ENCODE measurements at regions not wholly inside any gene's neighbourhood (a gene's known extent, or its start where the extent isn't known, plus 50 kb on each side); places are given as distances from the start of the nearest gene placed in this dataset.

DNA sequence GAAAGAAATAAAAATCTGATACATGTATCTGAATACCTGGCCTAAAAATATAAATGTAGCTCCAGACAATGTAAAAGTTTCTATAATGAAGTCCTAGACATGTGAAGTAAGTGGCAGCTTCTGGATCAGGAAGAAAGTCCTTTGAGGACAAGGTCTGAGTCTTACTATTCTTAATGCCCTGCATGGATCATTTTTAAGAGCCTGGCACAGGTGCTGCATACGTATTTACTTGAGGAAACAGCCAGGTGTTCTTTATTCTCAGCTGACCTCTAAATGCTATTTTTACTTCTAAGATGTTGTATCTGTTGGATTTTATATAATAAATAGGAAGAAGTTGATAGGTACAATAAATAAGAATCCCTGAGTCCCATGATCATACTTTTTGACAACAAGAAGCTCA lies 750.0 kb upstream of the LUZP2 start:
- no peak for FAIRE-seq

DNA sequence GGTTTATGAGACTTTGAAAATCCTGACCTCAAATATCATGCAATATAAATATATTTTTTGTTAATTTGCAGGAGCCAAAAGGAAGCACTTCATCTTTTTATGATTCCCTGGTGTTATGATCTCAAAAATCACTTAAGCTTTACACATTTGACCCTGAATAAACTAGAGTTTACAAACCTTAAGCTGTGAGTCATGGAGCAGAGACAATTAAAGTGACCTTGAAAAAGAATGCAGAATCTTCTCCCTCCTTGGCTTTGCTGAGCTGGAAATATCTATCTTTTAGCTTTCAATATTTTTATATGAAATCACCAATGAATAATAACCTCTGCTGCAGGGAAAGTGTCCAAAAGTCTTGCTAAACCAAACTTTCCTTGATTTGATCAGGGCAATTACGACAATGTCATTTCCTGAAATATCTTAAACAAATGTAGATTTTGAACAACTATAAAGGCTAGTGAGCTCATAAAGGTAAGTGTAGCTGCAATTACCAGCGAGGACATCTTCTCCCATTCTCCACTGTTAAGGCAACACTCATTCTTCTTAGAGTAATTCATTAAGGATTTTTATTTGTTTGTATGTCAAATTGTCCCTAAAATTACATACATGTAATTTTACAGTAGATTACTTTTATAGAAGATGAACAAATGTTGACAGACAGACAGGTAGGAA lies 747.0 kb upstream of the LUZP2 start:
- no peak for DNase-seq (ENCODE audit: insufficient read length, low spot score)
- no peak for FAIRE-seq
- TF ChIP-seq POLR2AphosphoS5 (IDR thresholded peaks at IDR 0.05; ENCODE audit: low read depth, low read length) (no peak), PAX5 (IDR thresholded peaks at IDR 0.05; ENCODE audit: insufficient read depth, low read length, severe bottlenecking) (no peak), TAF1 (IDR thresholded peaks at IDR 0.05; ENCODE audit: low read depth, low read length) (no peak)

More for the DNA sequence above, 750.0 kb upstream of the LUZP2 start:
- no peak for DNase-seq (ENCODE audit: insufficient read length, low spot score)
- TF ChIP-seq PAX5 (IDR thresholded peaks at IDR 0.05; ENCODE audit: insufficient read depth, low read length, severe bottlenecking) (no peak), POLR2AphosphoS5 (IDR thresholded peaks at IDR 0.05; ENCODE audit: low read depth, low read length) (no peak), POLR2A (IDR thresholded peaks at IDR 0.05; ENCODE audit: low read depth, low read length) (no peak), SPI1 (IDR thresholded peaks at IDR 0.05; ENCODE audit: low read depth, low read length) (no peak), TAF1 (IDR thresholded peaks at IDR 0.05; ENCODE audit: low read depth, low read length) (no peak), POU2F2 (IDR thresholded peaks at IDR 0.05; ENCODE audit: low read depth, low read length) (no peak)

DNA sequence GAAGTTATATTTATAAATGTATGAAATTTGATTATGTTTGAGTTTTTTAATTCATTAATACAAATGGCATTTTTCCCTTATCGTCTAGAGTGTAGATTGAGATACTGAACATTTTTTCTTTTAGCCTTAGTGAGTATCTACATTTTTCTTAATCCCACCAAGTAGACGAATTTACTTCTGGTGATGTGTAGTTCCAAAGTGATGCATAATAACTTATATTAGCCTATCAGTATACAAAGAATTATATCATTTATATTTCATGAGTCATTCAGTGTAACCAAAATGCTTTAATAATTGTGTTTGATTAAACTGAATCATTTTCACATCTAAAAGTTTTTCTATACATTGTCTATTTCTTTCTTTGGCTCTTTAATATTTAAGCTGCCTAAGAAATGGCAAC lies 745.6 kb upstream of the LUZP2 start:
- TF ChIP-seq POLR2A (IDR thresholded peaks at IDR 0.05; ENCODE audit: low read depth, low read length) = no peak
- TF ChIP-seq POU2F2 (IDR thresholded peaks at IDR 0.05; ENCODE audit: low read depth, low read length) = no peak
- TF ChIP-seq POLR2AphosphoS5 (IDR thresholded peaks at IDR 0.05; ENCODE audit: low read depth, low read length) = no peak
- TF ChIP-seq PAX5 (IDR thresholded peaks at IDR 0.05; ENCODE audit: insufficient read depth, low read length, severe bottlenecking) = no peak
- TF ChIP-seq SPI1 (IDR thresholded peaks at IDR 0.05; ENCODE audit: low read depth, low read length) = no peak
- no peak for TF ChIP-seq TAF1 (IDR thresholded peaks at IDR 0.05; ENCODE audit: low read depth, low read length)
- no peak for DNase-seq (ENCODE audit: insufficient read length, low spot score)
- FAIRE-seq = no peak

DNA sequence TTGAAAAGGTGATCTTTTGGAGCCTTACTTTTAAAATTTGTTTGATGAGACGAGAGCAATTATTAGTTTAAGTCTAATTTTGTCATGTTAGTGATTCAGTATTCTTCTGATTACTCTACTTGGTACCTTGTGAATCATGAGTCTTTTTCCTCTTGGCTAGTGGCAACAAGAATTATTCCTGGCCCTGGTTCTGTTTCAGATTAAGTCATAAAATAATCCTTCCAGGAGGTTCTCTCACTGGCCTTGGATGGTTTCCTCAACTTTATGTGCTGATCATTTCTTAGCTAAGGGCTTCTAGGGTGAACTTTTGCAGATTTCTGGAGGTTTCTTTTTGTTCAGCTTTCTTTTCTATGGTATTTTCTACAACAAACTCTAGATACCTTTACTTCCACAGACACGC lies 741.8 kb upstream of the LUZP2 start:
- DNase-seq (ENCODE audit: insufficient read length, low spot score) (no peak), FAIRE-seq (no peak)
- TF ChIP-seq POU2F2 (IDR thresholded peaks at IDR 0.05; ENCODE audit: low read depth, low read length) (no peak), PAX5 (IDR thresholded peaks at IDR 0.05; ENCODE audit: insufficient read depth, low read length, severe bottlenecking) (no peak), POLR2AphosphoS5 (IDR thresholded peaks at IDR 0.05; ENCODE audit: low read depth, low read length) (no peak)

DNA sequence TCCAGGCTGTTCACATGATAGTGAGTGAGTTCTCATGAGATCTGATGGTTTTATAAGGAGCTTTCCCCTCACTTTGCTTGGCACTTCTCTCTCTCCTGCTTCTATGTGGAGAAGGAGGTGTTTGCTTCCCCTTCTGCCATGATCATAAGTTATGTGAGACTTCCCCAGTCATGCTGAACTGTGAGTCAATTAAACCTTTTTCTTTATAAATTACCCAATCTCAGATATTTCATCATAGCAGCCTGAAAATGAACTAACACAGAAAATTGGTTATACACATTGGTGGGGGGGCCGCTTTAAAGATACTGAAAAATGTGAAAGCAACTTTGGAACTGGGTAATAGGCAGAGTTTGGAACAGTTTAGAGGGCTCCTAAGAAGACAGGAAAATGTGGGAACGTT lies 741.1 kb upstream of the LUZP2 start:
- TF ChIP-seq POU2F2 (IDR thresholded peaks at IDR 0.05; ENCODE audit: low read depth, low read length) = no peak
- no peak for TF ChIP-seq POLR2A (IDR thresholded peaks at IDR 0.05; ENCODE audit: low read depth, low read length)
- no peak for TF ChIP-seq SPI1 (IDR thresholded peaks at IDR 0.05; ENCODE audit: low read depth, low read length)
- TF ChIP-seq TAF1 (IDR thresholded peaks at IDR 0.05; ENCODE audit: low read depth, low read length) = no peak
- no peak for TF ChIP-seq POLR2AphosphoS5 (IDR thresholded peaks at IDR 0.05; ENCODE audit: low read depth, low read length)
- TF ChIP-seq PAX5 (IDR thresholded peaks at IDR 0.05; ENCODE audit: insufficient read depth, low read length, severe bottlenecking) = no peak
- no peak for FAIRE-seq
- no peak for DNase-seq (ENCODE audit: insufficient read length, low spot score)

DNA sequence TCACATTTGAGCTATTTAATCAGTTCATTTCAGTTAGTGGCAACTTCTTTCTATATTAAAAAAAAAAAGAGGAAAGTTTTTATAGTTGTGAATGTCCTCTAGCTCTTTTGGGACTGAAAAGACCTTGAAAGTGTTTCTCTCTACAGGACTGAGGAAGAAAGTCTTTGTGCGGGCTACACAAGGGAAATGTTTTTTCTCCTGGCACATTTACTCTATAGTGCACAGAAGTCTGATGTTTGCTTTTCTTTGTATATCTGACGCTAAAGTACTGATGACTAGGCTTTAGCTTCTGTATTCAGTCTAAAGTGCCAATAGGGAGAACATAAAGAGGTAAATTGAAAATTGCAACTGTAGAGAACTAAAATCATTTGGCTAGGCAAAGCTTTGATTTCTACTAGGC lies 737.4 kb upstream of the LUZP2 start:
- no peak for FAIRE-seq
- TF ChIP-seq TAF1 (IDR thresholded peaks at IDR 0.05; ENCODE audit: low read depth, low read length) (no peak), POLR2A (IDR thresholded peaks at IDR 0.05; ENCODE audit: low read depth, low read length) (no peak), POLR2AphosphoS5 (IDR thresholded peaks at IDR 0.05; ENCODE audit: low read depth, low read length) (no peak), PAX5 (IDR thresholded peaks at IDR 0.05; ENCODE audit: insufficient read depth, low read length, severe bottlenecking) (no peak), SPI1 (IDR thresholded peaks at IDR 0.05; ENCODE audit: low read depth, low read length) (no peak), POU2F2 (IDR thresholded peaks at IDR 0.05; ENCODE audit: low read depth, low read length) (no peak)
- no peak for DNase-seq (ENCODE audit: insufficient read length, low spot score)

DNA sequence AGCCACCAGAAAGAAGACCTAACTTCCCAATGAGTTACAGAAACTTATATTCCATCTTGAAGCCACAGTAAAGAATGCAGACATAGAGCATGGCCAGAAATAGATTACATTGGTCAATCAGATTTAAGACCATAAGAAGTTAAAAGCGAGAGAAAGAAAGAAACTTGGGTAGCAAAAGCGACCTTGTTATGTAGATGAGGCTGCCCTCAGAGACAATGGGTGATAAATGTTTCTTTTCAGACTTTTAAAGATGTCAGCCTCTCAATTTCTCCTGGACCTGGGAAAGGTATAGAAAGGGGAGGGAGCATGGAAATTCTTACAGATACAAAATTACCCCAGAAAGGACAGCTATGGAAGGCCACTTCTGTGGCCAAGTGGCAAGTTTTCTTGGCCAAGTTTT lies 732.6 kb upstream of the LUZP2 start:
- TF ChIP-seq POLR2AphosphoS5 (IDR thresholded peaks at IDR 0.05; ENCODE audit: low read depth, low read length) = no peak
- TF ChIP-seq POU2F2 (IDR thresholded peaks at IDR 0.05; ENCODE audit: low read depth, low read length) = no peak
- TF ChIP-seq SPI1 (IDR thresholded peaks at IDR 0.05; ENCODE audit: low read depth, low read length) = no peak
- TF ChIP-seq PAX5 (IDR thresholded peaks at IDR 0.05; ENCODE audit: insufficient read depth, low read length, severe bottlenecking) = no peak
- no peak for TF ChIP-seq TAF1 (IDR thresholded peaks at IDR 0.05; ENCODE audit: low read depth, low read length)
- TF ChIP-seq POLR2A (IDR thresholded peaks at IDR 0.05; ENCODE audit: low read depth, low read length) = no peak
- FAIRE-seq = no peak
- no peak for DNase-seq (ENCODE audit: insufficient read length, low spot score)

DNA sequence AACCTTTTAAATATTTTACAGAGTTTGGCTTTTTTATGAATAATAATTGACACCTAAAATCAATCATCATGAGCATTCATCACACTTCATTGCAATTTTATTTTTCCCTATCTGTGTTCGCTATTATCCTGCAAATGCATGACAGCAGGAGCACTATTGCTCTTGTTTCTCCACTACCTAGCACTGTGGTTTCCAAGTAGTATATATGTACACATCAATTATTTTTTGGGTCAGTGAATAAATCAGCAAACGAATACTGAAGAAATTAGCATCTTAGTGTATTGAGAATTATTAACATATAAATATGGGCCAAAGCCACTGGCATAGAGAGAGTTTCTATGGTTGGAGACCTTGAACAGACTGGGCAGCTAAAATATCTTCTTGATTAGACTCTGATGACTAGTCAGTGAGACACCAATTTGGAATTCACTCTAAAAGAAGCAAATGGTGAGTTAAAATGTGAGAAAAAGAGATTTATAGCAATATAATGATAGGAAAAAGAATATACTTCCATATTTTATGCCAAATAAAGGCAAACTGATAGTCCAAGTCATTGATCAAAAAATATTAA lies 731.1 kb upstream of the LUZP2 start:
- DNase-seq (ENCODE audit: insufficient read length, low spot score) (no peak), FAIRE-seq (no peak)
- no peak for TF ChIP-seq SPI1 (IDR thresholded peaks at IDR 0.05; ENCODE audit: low read depth, low read length)
- no peak for TF ChIP-seq POLR2AphosphoS5 (IDR thresholded peaks at IDR 0.05; ENCODE audit: low read depth, low read length)
- TF ChIP-seq TAF1 (IDR thresholded peaks at IDR 0.05; ENCODE audit: low read depth, low read length) = no peak
- no peak for TF ChIP-seq POLR2A (IDR thresholded peaks at IDR 0.05; ENCODE audit: low read depth, low read length)
- no peak for TF ChIP-seq POU2F2 (IDR thresholded peaks at IDR 0.05; ENCODE audit: low read depth, low read length)
- no peak for TF ChIP-seq PAX5 (IDR thresholded peaks at IDR 0.05; ENCODE audit: insufficient read depth, low read length, severe bottlenecking)

DNA sequence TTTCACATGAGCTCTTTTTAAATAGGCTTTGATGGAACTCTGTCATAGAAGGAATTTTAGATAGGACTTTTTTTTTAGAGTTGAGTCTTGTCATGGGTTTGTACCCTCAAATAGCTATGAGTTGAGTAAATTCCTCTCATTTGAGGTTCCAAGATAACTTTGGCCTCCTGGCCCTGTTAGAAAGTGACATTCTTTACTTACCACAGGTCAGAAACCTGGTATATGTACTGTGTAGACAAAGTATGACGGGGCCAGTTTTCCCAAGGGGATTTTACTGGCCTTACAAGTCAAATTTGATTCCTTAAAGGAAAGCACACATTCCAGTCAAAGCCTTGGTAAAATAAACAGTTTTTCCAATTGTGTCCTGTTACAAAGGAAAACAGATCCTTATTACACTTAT lies 729.3 kb upstream of the LUZP2 start:
- TF ChIP-seq SPI1 (IDR thresholded peaks at IDR 0.05; ENCODE audit: low read depth, low read length) = no peak
- no peak for TF ChIP-seq POLR2A (IDR thresholded peaks at IDR 0.05; ENCODE audit: low read depth, low read length)
- TF ChIP-seq POU2F2 (IDR thresholded peaks at IDR 0.05; ENCODE audit: low read depth, low read length) = no peak
- no peak for TF ChIP-seq TAF1 (IDR thresholded peaks at IDR 0.05; ENCODE audit: low read depth, low read length)
- no peak for TF ChIP-seq POLR2AphosphoS5 (IDR thresholded peaks at IDR 0.05; ENCODE audit: low read depth, low read length)
- TF ChIP-seq PAX5 (IDR thresholded peaks at IDR 0.05; ENCODE audit: insufficient read depth, low read length, severe bottlenecking) = no peak
- DNase-seq (ENCODE audit: insufficient read length, low spot score) = no peak
- FAIRE-seq = no peak

DNA sequence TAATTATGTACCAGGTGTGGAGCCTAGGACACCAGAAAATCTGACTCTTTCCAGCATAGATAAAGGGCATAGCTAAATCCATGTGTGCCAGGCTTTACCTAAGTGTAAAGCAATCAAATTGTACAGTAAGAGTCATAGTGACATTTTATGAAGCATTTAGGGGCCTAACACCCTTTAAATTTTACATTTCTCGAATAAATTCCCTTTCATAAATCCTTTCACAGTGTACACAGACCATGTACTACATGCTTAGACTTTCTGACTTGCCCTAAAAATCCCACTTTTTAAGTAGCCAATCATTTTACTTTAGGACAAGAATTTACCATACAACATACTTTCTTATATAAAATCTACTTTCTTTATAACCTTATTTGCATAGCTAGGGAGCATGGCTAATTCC lies 727.6 kb upstream of the LUZP2 start:
- FAIRE-seq (no peak), DNase-seq (ENCODE audit: insufficient read length, low spot score) (no peak)
- TF ChIP-seq PAX5 (IDR thresholded peaks at IDR 0.05; ENCODE audit: insufficient read depth, low read length, severe bottlenecking) (no peak), TAF1 (IDR thresholded peaks at IDR 0.05; ENCODE audit: low read depth, low read length) (no peak), POLR2AphosphoS5 (IDR thresholded peaks at IDR 0.05; ENCODE audit: low read depth, low read length) (no peak), SPI1 (IDR thresholded peaks at IDR 0.05; ENCODE audit: low read depth, low read length) (no peak), POLR2A (IDR thresholded peaks at IDR 0.05; ENCODE audit: low read depth, low read length) (no peak), POU2F2 (IDR thresholded peaks at IDR 0.05; ENCODE audit: low read depth, low read length) (no peak)
